ENCODE measurements at regions not wholly inside any gene's neighbourhood (a gene's known extent, or its start where the extent isn't known, plus 50 kb on each side); places are given as distances from the start of the nearest gene placed in this dataset.

GRCh38 chr6:143579703-143580102 lies 68.2 kb upstream of the FUCA2 start:
- TF ChIP-seq, protein P1, sequence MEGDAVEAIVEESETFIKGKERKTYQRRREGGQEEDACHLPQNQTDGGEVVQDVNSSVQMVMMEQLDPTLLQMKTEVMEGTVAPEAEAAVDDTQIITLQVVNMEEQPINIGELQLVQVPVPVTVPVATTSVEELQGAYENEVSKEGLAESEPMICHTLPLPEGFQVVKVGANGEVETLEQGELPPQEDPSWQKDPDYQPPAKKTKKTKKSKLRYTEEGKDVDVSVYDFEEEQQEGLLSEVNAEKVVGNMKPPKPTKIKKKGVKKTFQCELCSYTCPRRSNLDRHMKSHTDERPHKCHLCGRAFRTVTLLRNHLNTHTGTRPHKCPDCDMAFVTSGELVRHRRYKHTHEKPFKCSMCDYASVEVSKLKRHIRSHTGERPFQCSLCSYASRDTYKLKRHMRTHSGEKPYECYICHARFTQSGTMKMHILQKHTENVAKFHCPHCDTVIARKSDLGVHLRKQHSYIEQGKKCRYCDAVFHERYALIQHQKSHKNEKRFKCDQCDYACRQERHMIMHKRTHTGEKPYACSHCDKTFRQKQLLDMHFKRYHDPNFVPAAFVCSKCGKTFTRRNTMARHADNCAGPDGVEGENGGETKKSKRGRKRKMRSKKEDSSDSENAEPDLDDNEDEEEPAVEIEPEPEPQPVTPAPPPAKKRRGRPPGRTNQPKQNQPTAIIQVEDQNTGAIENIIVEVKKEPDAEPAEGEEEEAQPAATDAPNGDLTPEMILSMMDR (IDR thresholded peaks at IDR 0.05; ENCODE audit: low read depth, low read length) = no peak
- no peak for TF ChIP-seq EZH2phosphoT487 (IDR thresholded peaks at IDR 0.05; ENCODE audit: low read depth)

All from OCI-LY3 (cell line).